Natural killer cell treated with Interleukin-12 subunit alpha and Interleukin-12 subunit beta and Interleukin-15 and Interleukin-18, amount 100 ng/mL, for 72 hours (primary cell): ENCODE measurements at regions not wholly inside any gene's neighbourhood (a gene's known extent, or its start where the extent isn't known, plus 50 kb on each side); places are given as distances from the start of the nearest gene placed in this dataset.
"Not testable (repeated sequence)": the region's sequence is repeated elsewhere in the genome, so short reads cannot be mapped to it uniquely, and the experiment has no call there.

Experiments used
- ATAC-seq, 2 donors: fragments of 150-1000 bp; cut with Tn5 transposase in 1 of 2; sonication (Bioruptor Pico), chemical (Tn5 transposase) in 1 of 2; 2 replicates each; pipeline ENCODE4 v1.10.0; 2021
- DNase-seq: peaks from one replicate; pipeline ENCODE4 v3.0.0; 2022; ENCODE audit warnings: low spot score
- H3K27ac Mint-ChIP-seq, 2 donors: 1 replicate in 1 of 2; 2 replicates in 1 of 2; pipeline ENCODE4 v1.8.0; 2022; ENCODE audit warnings: mixed read lengths in 2 of 2, mild to moderate bottlenecking in 1 of 2, moderate library complexity in 1 of 2
- H3K27me3 Mint-ChIP-seq, 2 donors: 1 replicate in 1 of 2; 2 replicates in 1 of 2; pipeline ENCODE4 v1.8.0; 2022; ENCODE audit warnings: mixed read lengths in 2 of 2
- H3K36me3 Mint-ChIP-seq: one replicate; pipeline ENCODE4 v1.8.0; 2022; ENCODE audit warnings: mixed read lengths
- H3K4me1 Mint-ChIP-seq, 2 donors: 1 replicate in 1 of 2; 2 replicates in 1 of 2; pipeline ENCODE4 v1.8.0; 2022; ENCODE audit warnings: low read depth in 2 of 2, mixed read lengths in 2 of 2, mild to moderate bottlenecking in 1 of 2
- H3K4me3 Mint-ChIP-seq: one replicate; pipeline ENCODE4 v1.8.0; 2022; ENCODE audit warnings: mixed read lengths
- H3K9me3 Mint-ChIP-seq: 2 replicates; pipeline ENCODE4 v1.8.0; 2022; ENCODE audit warnings: mixed read lengths

DNA sequence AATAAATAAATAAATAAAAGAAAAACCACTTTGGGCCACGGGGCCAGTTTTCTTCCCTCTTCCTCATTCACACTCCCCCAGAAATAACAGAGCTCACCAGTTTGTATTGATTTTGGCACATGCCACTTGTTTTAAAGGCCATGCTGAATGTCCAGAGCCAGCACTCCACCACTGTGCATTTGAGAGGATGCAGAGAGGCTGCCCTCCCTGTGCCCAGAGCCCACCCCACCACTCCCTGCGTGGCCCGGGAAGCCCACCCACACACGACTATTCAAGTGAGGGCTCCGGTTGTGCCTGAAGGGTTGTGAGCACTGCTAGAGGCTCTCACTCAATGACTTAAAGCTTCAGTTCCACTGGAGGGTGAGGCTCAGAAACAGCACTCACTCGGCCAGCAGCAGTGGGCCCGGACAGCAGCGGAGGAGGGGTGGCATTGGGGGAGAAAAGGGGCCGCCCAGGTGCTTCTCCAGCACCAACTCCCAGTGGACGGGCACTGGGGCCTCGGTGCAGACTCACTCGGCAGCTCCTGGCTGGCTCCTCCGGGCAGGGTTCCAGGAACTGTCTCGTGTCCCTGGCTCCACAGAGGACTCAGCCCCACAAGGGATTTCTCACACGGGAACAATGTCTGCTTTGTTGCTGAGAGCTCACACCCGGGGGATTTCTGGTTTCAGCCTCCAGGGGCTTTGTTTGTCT, 112.7 kb downstream of the SHANK2 start:
- Mint-ChIP-seq H3K9me3 (no peaks in the 10 kb centered on the region), H3K36me3 (no peaks in the 10 kb centered on the region)

DNA sequence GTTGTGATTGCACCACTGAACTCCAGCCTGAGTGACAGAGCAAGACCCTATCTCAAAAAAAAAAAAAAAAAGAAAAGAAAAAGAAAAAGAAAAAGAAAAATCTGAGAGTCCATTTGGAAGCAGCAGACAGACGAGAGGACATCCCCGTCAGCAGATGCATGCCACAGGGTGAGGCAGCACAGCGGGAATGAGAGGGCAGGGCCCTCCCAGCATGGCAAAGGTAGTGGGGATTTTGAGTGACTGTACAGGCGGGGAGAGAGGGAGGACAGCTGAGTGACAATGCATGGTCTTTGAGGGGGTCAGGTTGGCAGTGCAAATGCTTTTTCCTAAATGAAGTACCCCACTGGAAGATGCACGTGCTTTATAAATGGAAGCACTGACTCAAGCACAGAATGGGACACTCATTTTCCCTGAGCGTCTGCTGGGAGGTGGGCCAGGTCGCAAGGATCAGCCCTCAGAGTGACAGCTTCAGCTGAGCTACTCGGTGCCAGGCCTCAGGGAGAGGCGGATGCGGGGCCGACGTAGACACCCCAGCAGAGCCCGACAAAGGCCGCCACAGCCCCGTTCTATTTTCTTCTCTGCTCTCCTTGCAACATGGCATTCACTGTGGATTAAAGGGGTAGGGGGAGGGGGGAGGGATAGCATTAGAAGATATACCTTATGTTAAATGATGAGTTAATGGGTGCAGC, 113.5 kb downstream of the SHANK2 start:
- H3K4me3 Mint-ChIP-seq: no peak overlapping the region
- DNase-seq (no peak), ATAC-seq (no peak)
- no peak overlapping the region for H3K27ac Mint-ChIP-seq
- no peaks in the 10 kb centered on the region for H3K9me3 Mint-ChIP-seq
- H3K36me3 Mint-ChIP-seq: no peaks in the 10 kb centered on the region
- no peaks in the 10 kb centered on the region for H3K4me1 Mint-ChIP-seq
- H3K27me3 Mint-ChIP-seq: peaks cover 0 to 2% of the 10 kb centered on the region in 2 donors

More for the DNA sequence above, 112.7 kb downstream of the SHANK2 start:
- no peak for ATAC-seq
- no peak overlapping the region for H3K4me3 Mint-ChIP-seq
- no peaks in the 10 kb centered on the region for H3K4me1 Mint-ChIP-seq
- H3K27me3 Mint-ChIP-seq: peaks cover 0 to 2% of the 10 kb centered on the region in 2 donors
- DNase-seq: no peak
- H3K27ac Mint-ChIP-seq: no peak overlapping the region

DNA sequence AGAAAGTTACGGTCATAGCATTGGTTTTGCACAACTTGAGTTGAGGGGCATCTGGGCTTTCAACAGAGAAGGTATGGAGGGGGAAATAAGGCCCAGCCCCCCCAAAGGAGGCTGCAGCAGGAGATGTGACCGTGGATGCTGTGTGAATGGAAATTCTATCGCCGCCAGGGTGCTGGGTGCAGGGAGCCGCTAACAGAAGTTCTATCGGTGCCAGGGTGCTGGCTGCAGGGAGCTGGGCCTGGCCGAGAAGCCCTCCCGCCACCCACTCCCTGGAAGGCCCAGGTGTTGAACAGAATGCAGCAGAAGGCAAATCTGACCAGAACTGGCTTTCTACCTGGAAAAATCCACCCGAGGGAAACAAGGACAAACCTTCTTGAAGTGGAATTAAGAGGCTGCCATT, 115.0 kb downstream of the SHANK2 start:
- ATAC-seq (no peak), DNase-seq (no peak)
- H3K27me3 Mint-ChIP-seq: peaks cover 0 to 2% of the 10 kb centered on the region in 2 donors

DNA sequence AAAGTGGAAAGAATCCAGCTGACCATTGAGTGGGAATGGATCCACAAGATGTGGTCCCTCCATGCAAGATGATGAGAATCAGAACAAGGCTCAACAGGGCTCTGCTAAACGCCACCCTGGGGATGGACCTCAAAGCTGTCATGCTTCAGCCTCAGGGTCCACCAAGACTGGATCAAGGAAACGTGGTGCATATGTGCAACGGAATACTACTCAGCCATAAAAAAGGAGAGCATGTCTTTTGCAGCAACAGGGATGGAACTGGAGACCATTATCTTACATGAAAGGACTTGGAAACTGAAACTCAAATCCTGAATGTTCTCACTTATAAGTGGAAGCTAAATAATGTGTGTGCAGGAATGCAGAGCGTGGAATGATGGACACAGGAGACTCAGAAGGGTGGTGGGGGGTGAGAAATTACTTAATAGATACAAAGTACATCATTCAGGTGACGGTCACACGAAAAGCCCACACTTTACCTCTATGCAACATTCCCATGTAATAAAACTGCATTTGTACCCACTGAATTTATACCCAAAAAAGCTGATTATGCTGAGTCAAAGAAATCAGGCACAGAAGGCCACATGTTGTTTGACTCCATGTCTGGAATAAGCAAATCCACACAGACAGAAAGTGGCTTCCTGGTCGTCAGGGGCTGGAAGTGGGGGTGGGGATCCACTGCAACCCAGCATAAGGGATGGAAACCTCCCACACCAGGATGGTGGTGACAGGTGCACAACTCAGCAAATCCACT, 116.1 kb downstream of the SHANK2 start:
- DNase-seq (no peak), ATAC-seq (no peak)
- no peaks in the 10 kb centered on the region for H3K4me1 Mint-ChIP-seq
- no peak overlapping the region for H3K27ac Mint-ChIP-seq
- peaks cover 0 to 5% of the 10 kb centered on the region in 2 donors for H3K27me3 Mint-ChIP-seq
- no peaks in the 10 kb centered on the region for H3K36me3 Mint-ChIP-seq
- no peaks in the 10 kb centered on the region for H3K9me3 Mint-ChIP-seq
- no peak overlapping the region for H3K4me3 Mint-ChIP-seq

More for the DNA sequence above, 115.0 kb downstream of the SHANK2 start:
- Mint-ChIP-seq H3K27ac (no peak overlapping the region), H3K4me1 (no peaks in the 10 kb centered on the region), H3K9me3 (no peaks in the 10 kb centered on the region), H3K4me3 (no peak overlapping the region), H3K36me3 (no peaks in the 10 kb centered on the region)

DNA sequence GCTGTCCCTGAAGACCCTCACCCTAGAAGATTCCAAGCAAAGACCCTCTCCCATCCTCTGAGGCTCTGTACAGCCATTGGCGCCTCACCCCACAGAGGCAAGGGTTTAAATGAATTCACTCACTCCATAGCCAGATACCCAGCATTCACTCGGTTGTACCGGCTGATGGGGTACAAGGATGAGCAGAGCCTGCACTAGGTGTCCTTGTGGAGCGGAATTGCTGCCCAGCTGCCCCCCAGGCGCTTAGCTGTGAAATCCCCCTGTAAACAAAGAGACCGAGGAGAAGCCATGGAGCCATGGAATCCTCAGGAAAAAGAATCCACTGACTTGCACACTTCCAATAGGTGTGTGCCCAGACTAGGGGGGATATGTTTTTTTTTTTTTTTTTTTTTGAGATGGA, 117.3 kb downstream of the SHANK2 start:
- H3K9me3 Mint-ChIP-seq: no peaks in the 10 kb centered on the region
- no peaks in the 10 kb centered on the region for H3K4me1 Mint-ChIP-seq
- no peak overlapping the region for H3K4me3 Mint-ChIP-seq
- H3K27ac Mint-ChIP-seq: no peak overlapping the region
- no peak for DNase-seq
- no peak for ATAC-seq
- no peaks in the 10 kb centered on the region for H3K36me3 Mint-ChIP-seq
- H3K27me3 Mint-ChIP-seq: peaks cover 0 to 5% of the 10 kb centered on the region in 2 donors

DNA sequence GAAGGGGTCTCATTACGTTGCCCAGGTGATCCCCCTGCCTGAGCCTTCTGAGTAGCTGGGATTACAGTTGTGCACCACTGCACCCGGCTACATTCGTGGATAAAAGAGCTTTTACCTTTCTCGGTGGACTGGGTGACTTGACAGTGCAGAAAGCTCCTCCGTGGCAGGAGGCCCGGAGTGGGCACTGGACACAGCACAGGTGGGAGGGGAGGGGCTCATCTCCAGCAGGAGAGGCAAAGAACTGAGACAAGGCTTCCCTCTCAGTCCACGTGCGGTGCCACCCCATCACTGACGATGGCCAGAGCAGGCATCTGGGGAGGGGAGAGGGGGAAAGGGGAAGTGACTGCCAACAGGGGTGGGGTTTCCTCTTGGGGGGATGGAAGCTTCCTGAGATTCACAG, 118.4 kb downstream of the SHANK2 start:
- H3K27ac Mint-ChIP-seq: no peak overlapping the region
- H3K4me3 Mint-ChIP-seq: no peak overlapping the region
- H3K27me3 Mint-ChIP-seq: peaks cover 0 to 5% of the 10 kb centered on the region in 2 donors
- H3K4me1 Mint-ChIP-seq: no peaks in the 10 kb centered on the region
- ATAC-seq: no peak
- no peaks in the 10 kb centered on the region for H3K9me3 Mint-ChIP-seq
- DNase-seq: no peak
- H3K36me3 Mint-ChIP-seq: no peaks in the 10 kb centered on the region

DNA sequence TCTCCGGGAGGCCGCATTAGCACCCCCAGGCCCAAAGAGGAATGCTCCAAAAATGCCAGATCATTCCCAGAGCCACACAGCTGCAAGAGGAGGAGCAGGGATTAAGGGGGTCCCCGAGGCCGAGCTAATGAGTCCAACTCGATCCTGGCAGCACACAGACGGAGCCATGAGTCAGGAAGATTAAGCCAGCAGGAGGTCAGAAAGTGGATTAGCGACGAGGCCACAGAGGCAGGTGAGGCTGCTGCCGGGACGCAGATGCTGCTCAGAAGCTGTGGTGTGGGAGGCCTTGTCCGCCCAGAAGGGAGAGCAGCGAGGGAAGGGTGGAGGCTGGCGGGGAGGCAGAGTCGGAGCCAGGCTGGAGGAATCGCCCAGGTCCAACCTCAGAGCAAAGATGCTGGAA, 120.5 kb downstream of the SHANK2 start:
- no peak overlapping the region for H3K27ac Mint-ChIP-seq
- ATAC-seq: no peak

DNA sequence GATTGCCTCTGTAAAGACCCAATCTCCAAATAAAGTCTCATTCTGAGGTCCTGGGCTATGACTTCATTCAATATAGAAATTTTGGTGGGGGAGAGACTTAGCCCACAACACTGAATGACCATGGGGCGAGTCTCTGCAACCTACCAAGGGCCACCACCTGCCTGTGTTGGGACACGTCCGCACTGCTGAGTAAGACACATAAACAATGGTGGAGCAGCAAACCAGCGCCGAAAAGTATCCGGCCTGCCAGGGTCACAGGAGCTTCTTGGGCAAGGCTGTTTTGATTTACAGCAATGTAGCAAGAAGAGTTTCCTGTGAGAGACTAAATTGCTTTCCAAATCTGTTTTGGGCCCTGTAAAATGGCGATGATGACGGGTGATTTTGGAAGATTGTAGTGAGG, 122.3 kb downstream of the SHANK2 start:
- Mint-ChIP-seq H3K9me3 (no peaks in the 10 kb centered on the region), H3K4me3 (no peak overlapping the region), H3K4me1 (no peaks in the 10 kb centered on the region), H3K27me3 (peaks cover 0 to 2% of the 10 kb centered on the region in 2 donors), H3K27ac (no peak overlapping the region), H3K36me3 (no peaks in the 10 kb centered on the region)
- ATAC-seq (no peak), DNase-seq (no peak)

More for the DNA sequence above, 120.5 kb downstream of the SHANK2 start:
- H3K4me1 Mint-ChIP-seq: no peaks in the 10 kb centered on the region
- H3K27me3 Mint-ChIP-seq: peaks cover 0 to 5% of the 10 kb centered on the region in 2 donors
- DNase-seq: peak; percentile 49
- H3K9me3 Mint-ChIP-seq: no peaks in the 10 kb centered on the region
- no peak overlapping the region for H3K4me3 Mint-ChIP-seq
- H3K36me3 Mint-ChIP-seq: no peaks in the 10 kb centered on the region

DNA sequence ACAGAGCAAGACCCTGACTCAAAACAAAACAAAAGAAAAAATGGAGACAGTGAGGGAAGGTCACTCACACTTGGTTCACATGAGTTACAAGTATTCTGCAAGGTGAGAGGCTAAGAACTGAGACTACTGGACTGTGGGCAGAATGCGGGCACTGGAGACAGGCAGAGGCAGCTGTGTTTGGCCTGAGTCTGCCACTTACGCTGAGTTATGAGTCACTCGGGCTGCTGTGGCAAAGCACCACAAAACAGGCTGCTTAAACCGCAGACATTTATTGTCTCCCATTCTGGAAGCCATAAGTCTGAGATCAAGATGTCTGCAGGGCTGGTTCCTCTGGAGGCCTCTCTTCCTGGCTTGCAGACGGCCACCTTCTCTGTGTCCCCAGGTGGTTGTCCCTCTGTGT, 122.8 kb downstream of the SHANK2 start:
- peak; percentile 38 for DNase-seq
- Mint-ChIP-seq H3K4me3 (no peak overlapping the region), H3K27ac (no peak overlapping the region), H3K36me3 (no peaks in the 10 kb centered on the region), H3K4me1 (no peaks in the 10 kb centered on the region), H3K9me3 (no peaks in the 10 kb centered on the region), H3K27me3 (peaks cover 0 to 2% of the 10 kb centered on the region in 2 donors)
- no peak for ATAC-seq

DNA sequence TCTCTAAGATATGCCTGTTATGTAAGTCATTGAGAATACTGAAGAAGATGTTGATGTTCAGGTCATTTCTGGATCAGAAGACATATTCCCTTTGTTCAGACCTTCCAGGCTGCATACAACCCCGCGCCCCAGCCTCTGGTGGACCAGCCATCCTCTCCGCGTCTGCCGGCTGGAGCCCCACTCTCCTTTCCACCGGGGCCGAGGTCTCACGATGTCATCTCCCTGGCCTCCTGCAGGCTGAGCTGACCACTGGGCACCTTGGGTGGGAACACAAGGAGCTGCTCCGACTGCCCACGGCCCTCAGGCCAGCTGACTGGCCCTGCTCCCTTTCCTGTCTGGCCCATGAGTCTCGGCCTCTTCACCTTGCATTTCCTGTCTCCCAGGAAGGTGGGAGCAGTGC, 124.6 kb downstream of the SHANK2 start:
- H3K4me3 Mint-ChIP-seq: no peak overlapping the region
- ATAC-seq (peak; percentile 9 to 46), DNase-seq (peak; percentile 53)
- no peaks in the 10 kb centered on the region for H3K36me3 Mint-ChIP-seq
- peaks cover 5% of the 10 kb centered on the region for H3K9me3 Mint-ChIP-seq
- no peaks in the 10 kb centered on the region for H3K4me1 Mint-ChIP-seq
- H3K27me3 Mint-ChIP-seq: peaks cover 2 to 7% of the 10 kb centered on the region in 2 donors
- H3K27ac Mint-ChIP-seq: no peak overlapping the region

DNA sequence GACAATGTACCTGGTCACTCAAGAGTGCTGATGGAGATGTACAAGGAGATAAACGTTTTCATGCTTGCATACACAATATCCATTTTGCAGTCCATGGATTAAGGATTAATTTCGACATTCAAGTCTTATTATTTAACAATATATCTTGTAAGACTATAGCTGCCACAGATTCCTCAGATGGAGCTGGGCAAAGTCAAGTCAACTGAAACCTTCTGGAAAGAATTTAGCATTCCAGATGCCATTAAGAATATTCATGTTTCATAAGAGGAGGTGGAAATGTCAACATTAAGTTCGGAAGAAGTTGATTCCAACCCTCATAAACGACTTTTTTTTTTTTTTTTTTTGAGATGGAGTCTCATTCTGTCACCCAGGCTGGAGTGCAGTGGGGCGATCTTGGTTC, 126.0 kb downstream of the SHANK2 start:
- H3K4me3 Mint-ChIP-seq, H3K36me3 Mint-ChIP-seq, H3K4me1 Mint-ChIP-seq, H3K27me3 Mint-ChIP-seq, H3K27ac Mint-ChIP-seq, DNase-seq, H3K9me3 Mint-ChIP-seq, ATAC-seq: not testable (repeated sequence)

DNA sequence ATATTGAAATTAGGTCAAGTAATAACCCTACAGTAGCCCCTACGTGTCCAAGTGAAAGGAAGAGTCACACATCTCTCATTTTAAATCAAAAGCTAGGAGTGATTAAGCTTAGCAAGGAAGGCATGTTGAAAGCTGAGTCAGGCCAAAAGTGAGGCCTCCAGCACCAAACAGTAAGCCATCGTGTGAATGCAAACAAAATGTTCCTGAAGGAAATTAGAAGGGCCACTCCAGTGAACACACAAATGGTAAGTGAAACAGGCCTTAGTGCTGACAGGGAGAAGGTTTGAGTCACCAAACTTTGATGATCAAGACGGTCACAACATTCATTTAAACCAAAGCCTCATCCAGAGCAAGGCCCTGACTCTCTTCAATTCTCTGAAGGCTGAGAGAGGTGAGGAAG, 127.2 kb downstream of the SHANK2 start:
- Mint-ChIP-seq H3K4me3 (no peak overlapping the region), H3K36me3 (no peaks in the 10 kb centered on the region), H3K27me3 (peaks cover 0 to 7% of the 10 kb centered on the region in 2 donors), H3K27ac (no peak overlapping the region), H3K4me1 (no peaks in the 10 kb centered on the region), H3K9me3 (peaks cover 5% of the 10 kb centered on the region)
- ATAC-seq (no peak), DNase-seq (no peak)

DNA sequence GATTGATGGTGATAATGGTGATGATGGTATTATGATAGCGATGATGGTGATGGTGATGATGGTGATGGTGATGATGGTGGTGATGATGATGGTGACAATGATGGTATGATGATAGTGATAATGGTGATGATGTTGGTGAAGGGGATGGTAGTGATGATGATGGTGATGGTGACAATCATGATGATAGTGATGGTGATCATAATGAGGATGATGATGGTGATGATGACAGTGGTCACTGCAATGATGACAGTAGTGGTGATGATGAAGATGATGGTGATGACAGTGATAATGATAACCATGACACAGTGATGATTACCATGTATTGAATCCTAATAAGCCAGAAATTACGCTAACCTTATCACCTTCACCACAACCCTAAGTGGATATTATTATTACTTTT, 128.2 kb downstream of the SHANK2 start:
- Mint-ChIP-seq H3K27me3 (peaks cover 2 to 12% of the 10 kb centered on the region in 2 donors), H3K4me3 (no peak overlapping the region), H3K27ac (no peak overlapping the region), H3K36me3 (no peaks in the 10 kb centered on the region), H3K9me3 (peaks cover 5% of the 10 kb centered on the region), H3K4me1 (no peaks in the 10 kb centered on the region)
- no peak for DNase-seq
- no peak for ATAC-seq

DNA sequence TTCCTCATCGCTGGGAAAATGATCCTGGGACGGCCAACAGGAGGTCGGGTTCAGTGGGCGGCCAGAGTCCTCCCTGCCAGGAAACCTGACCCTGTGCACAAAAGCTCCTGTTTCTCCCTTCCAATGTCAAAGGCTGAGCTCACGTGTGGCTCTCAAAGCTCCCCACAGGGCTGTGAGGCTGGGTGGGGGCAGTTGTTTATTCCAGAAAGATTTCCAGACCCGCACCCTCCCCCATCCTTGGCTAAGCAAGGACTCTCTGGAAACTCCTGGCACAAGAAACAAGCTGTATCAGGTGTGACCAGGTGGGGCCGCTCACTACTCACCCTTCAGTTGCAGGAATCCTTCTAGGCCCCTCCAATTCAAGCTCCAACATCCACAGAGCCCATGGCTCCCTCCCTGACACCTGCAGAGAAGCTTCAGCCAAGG, 131.9 kb downstream of the SHANK2 start:
- DNase-seq: no peak
- peaks cover 5% of the 10 kb centered on the region for H3K9me3 Mint-ChIP-seq
- H3K27me3 Mint-ChIP-seq: peaks cover 8 to 18% of the 10 kb centered on the region in 2 donors
- no peak for ATAC-seq
- no peak overlapping the region for H3K27ac Mint-ChIP-seq
- no peaks in the 10 kb centered on the region for H3K36me3 Mint-ChIP-seq
- H3K4me1 Mint-ChIP-seq: no peaks in the 10 kb centered on the region
- no peak overlapping the region for H3K4me3 Mint-ChIP-seq
